ENCODE measurements at regions not wholly inside any gene's neighbourhood (a gene's known extent, or its start where the extent isn't known, plus 50 kb on each side); places are given as distances from the start of the nearest gene placed in this dataset.

GRCh38 chr13:29939158-29939557, 88.7 kb upstream of the UBL3 start (continued):
- TF ChIP-seq ZNF280D (tag by site-specific recombination; IDR thresholded peaks at IDR 0.05) (no peak), ZBTB17 (tag by site-specific recombination; IDR thresholded peaks at IDR 0.05) (no peak), ZNF214 (tag by site-specific recombination; IDR thresholded peaks at IDR 0.05; ENCODE audit: borderline replicate concordance) (no peak), ZNF426 (tag by site-specific recombination; IDR thresholded peaks at IDR 0.05) (no peak), ZNF677 (tag by site-specific recombination; IDR thresholded peaks at IDR 0.05) (no peak), ZXDB (tag by site-specific recombination; IDR thresholded peaks at IDR 0.05) (no peak), SALL2 (tag by site-specific recombination; IDR thresholded peaks at IDR 0.05; ENCODE audit: borderline replicate concordance) (no peak), REST (tag by site-specific recombination; IDR thresholded peaks at IDR 0.05) (no peak), ZNF558 (tag by site-specific recombination; IDR thresholded peaks at IDR 0.05) (no peak), ZNF664 (tag by site-specific recombination; IDR thresholded peaks at IDR 0.05) (no peak), ZEB2 (tag by site-specific recombination; IDR thresholded peaks at IDR 0.05) (no peak), PBX3 (CRISPR knock-in tag; IDR thresholded peaks at IDR 0.05) (no peak)

- Histone ChIP-seq H3K36me3 (ENCODE audit: control insufficient read depth in 2 of 2, insufficient read depth in 1 of 2, low read length in 2 of 2) (no peaks in the 10 kb centered on the region), H3K4me1 (ENCODE audit: control insufficient read depth, insufficient read depth, low read length) (no peaks in the 10 kb centered on the region), H3K27ac (ENCODE audit: extremely low read depth, low read depth, low read length) (no peak overlapping the region), H3K9me3 (ENCODE audit: control insufficient read depth, insufficient read depth, low read depth, low read length) (no peaks in the 10 kb centered on the region), H3K4me3 (ENCODE audit: low read depth, low read length) (no peak overlapping the region)
- POLR2A ChIA-PET: no interaction called here
- TF ChIP-seq PRDM1 (tag by site-specific recombination; IDR thresholded peaks at IDR 0.05) (no peak), ZNF433 (tag by site-specific recombination; IDR thresholded peaks at IDR 0.05; ENCODE audit: low read depth) (no peak)
- CTCF ChIA-PET: no interaction called here
Observed at GRCh38 chr13:29937841-29938240, 87.4 kb upstream of the UBL3 start.

- Histone ChIP-seq H3K4me1 (ENCODE audit: control insufficient read depth, insufficient read depth, low read length) (no peaks in the 10 kb centered on the region), H3K36me3 (ENCODE audit: control insufficient read depth in 2 of 2, insufficient read depth in 1 of 2, low read length in 2 of 2) (no peaks in the 10 kb centered on the region), H3K4me3 (ENCODE audit: low read depth, low read length) (no peak overlapping the region), H3K27ac (ENCODE audit: extremely low read depth, low read depth, low read length) (no peak overlapping the region), H3K9me3 (ENCODE audit: control insufficient read depth, insufficient read depth, low read depth, low read length) (no peaks in the 10 kb centered on the region)
- POLR2A ChIA-PET: no interaction called here
- CTCF ChIA-PET: interaction anchor here (0.6 to 2.2 kb wide), 2 partner anchors 14 to 40 kb away, joined by 3 to 7 read pairs; no protein-coding TSS in a partner anchor
- TF ChIP-seq ZNF560 (tag by site-specific recombination; IDR thresholded peaks at IDR 0.05; ENCODE audit: borderline replicate concordance) (no peak), ZNF792 (tag by site-specific recombination; IDR thresholded peaks at IDR 0.05) (no peak), ZNF837 (tag by site-specific recombination; IDR thresholded peaks at IDR 0.05) (no peak), ZNF626 (tag by site-specific recombination; IDR thresholded peaks at IDR 0.05) (no peak), ZNF341 (tag by site-specific recombination; IDR thresholded peaks at IDR 0.05; ENCODE audit: low read depth) (no peak), BCL11B (tag by site-specific recombination; IDR thresholded peaks at IDR 0.05; ENCODE audit: low read depth) (no peak), ZNF26 (tag by site-specific recombination; IDR thresholded peaks at IDR 0.05) (no peak), ZNF548 (tag by site-specific recombination; IDR thresholded peaks at IDR 0.05) (no peak), ZNF302 (tag by site-specific recombination; IDR thresholded peaks at IDR 0.05; ENCODE audit: low read depth) (no peak), KLF1 (tag by site-specific recombination; IDR thresholded peaks at IDR 0.05) (no peak)
Observed at GRCh38 chr13:29937379-29937778, 87.0 kb upstream of the UBL3 start.
